ENCODE measurements at regions not wholly inside any gene's neighbourhood (a gene's known extent, or its start where the extent isn't known, plus 50 kb on each side); places are given as distances from the start of the nearest gene placed in this dataset.

DNA sequence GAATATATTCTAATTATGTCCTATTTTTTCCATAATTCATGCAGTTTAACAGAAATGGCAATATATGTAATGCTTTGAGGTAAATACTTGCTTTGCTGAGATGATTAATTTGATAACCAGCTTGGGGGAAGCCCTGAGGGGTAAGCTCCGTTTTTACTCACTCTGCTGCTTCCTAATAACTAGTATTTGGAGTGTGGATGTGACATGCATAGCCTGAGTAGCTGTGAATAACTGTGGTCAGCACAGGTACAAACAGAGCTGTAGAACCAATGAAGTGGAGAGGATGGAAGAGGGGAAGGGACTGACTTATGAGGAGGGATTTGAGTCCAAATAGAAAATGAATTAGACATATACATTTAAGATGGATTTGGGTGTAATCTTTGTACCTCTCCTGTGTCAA lies 1495.5 kb upstream of the DDX18 start:
- no peak for TF ChIP-seq POLR2AphosphoS5 (IDR thresholded peaks at IDR 0.05; ENCODE audit: borderline replicate concordance, low read depth, low read length)
- no peak for TF ChIP-seq EZH2 (IDR thresholded peaks at IDR 0.05)

All from SK-N-MC (cell line).